NCI-H1105 treated with DMSO at 0.1 percent for 48 hours (cell line): ENCODE measurements at regions not wholly inside any gene's neighbourhood (a gene's known extent, or its start where the extent isn't known, plus 50 kb on each side); places are given as distances from the start of the nearest gene placed in this dataset.

Experiments
- DNase-seq: peaks from one replicate; lab custom pipeline; 2025; lab: John Stamatoyannopoulos, UW

DNA sequence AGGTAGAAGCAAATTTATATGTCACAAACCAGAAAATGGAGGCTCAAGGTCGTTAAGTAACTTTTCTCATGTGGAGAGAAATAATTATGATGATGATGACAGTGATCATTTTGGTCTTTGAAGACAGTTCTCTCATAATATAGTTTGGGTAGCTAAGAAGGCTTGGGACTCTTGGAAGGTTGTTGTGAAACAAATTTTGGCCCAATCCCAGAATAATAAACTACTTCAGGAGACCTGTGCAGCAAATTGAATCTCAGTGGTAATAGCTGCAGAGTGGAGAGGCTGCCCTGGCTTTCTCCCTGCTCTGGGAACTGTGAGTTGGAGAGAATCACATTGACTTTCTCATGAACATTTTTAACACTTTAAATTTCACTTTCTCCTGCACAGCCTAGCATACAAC lies 217.2 kb upstream of the BOD1L1 start:
- no peak for DNase-seq

DNA sequence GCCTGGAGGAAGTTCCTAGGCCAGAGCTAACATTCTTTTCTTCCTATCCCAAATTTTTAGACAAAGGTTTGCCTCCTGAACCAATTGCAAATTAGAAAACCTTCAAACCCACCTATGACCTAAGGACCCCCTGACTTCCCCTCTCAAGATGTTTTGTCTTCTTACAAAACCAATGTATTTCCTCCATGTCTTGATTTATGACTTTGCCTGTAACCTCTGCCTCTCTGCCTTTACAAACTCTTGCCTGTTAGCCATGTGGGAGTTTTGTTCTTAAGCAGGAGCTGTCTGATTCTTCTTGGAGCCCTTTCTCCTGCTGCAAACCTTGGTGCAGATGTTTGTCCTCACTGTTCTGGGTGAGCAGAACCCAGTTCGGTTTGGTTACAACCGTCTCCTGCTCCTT lies 222.3 kb upstream of the BOD1L1 start:
- DNase-seq, result no peak

DNA sequence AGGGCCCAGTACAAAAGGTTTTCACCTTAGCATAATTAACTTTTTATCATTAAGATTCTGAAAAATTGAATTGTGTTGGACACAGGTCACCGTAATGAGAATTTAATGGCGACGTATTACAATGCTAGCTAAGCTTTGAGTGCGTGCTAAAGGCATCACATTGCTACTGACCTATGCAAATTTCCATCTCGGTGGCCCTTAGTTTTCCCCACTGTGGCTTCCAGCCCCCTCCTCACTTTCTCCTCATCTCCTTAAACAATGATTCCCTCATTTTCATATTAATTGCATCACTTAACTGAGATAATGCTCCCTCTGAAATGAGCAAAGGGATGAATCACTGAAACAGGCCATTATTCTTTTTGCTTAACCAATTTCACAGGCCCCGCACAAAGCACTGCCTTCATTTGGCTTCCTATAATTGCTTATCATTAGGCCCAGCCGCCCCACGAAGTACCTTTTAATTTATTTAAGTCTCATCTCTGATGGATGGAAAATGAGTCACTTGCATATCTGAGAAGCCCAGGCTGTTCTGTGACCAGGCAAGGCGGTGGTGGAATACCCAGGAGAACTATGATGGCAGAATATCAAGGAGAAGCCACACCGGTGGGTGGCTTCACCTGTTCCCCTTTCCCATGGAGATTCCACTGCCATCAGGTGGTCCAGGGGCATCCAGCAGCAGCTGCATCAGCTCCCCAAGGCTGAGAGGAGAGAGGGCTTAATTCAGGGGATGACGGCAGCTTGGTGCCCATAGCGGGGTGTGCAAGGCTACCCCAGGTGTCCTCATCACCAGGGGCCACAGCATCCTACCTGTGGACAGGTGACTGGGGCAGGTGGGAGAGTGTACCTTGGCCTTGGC lies 223.8 kb upstream of the BOD1L1 start:
- DNase-seq, result no peak

DNA sequence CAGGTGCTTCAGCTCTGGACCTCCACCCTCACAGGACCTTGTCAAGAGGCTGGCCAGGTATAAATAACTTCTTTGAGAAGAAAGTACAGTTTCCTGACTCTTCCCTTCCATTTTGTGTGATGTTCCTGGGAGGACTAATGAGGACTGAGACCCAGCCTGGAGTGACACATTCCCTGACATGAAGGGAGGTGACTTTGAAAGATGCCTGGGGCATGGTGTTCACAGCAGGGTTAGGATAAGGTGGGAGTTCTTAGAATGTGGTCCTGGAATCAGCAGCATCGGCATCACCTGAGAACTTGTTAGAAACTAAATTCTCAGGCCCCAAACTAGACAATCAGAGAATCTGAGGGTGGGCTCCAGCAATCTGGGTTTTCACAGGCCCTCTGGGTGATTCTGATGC lies 224.9 kb upstream of the BOD1L1 start:
- no peak for DNase-seq

DNA sequence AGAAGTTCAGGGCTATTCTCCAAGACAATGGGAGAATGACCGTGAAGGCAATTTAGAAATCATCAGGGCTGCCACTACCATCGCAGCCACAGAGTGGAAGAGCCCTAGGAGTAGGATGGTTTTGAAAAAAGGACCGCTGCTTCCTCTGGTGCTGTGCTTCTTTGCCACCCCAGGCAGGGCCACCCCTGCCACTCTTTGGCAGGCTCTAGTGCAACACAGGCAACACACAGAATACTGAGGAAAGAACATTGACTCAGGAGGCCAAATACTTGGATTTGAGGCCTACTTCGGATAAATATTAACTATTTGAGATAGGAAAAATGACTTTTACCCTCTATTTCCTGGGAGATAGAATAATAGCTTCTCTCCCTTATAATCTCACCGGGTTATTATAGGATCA lies 228.9 kb upstream of the BOD1L1 start:
- no peak for DNase-seq

DNA sequence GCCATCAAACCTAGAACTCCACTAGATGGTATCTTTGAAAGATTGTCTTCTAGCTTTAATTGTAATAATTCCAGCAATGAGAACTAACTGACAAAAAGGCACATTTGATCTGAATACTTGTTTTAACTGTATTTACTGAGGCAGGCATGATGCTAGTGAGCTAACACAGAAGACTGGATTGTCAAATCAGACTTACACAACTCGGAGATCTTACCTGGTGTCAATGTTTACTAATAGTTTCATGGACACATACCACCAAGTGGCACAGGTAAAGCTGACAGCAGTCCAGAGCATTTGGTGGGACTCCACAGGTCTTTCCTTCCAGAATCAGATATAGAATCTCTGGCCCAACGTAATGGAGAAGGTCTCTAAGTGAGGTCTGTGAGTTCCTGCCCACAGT lies 229.9 kb upstream of the BOD1L1 start:
- no peak for DNase-seq

DNA sequence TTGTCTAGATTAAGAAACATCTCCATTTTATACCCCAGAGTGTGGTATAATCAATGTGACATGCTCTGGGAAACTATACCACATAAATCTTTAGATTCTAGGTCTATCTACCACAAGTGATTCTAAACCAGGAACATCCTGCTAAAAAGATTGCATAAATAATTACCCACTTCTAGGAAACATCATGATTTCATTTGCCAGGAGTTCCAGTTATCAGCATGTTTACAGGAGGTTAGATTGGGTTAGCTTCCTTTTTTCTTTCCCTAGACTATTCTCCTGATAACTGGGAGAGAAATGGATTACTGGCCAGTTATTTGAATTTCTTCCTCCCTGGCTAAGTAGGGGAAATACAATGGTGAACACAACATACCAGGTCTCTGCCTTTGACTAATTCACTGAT lies 230.3 kb upstream of the BOD1L1 start:
- DNase-seq, result no peak

DNA sequence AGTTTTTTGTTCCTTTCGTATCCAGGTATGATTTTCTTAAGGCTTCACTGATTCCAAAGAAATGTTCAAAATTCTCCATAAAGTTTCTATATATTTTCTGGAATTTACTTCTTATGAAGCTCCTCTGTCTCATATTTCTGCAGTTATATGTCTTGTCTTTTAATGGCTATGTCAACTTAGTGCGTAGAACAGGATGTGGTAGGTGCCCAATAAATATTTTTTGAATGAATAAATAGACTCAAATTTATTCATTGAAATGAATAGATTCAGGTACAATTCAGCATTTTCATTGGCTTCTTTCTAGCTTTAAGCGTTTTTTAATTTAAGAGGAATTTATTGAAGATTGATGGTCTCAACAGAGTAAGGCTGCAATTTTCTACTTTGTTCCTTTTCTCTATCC lies 231.9 kb upstream of the BOD1L1 start:
- no peak for DNase-seq

DNA sequence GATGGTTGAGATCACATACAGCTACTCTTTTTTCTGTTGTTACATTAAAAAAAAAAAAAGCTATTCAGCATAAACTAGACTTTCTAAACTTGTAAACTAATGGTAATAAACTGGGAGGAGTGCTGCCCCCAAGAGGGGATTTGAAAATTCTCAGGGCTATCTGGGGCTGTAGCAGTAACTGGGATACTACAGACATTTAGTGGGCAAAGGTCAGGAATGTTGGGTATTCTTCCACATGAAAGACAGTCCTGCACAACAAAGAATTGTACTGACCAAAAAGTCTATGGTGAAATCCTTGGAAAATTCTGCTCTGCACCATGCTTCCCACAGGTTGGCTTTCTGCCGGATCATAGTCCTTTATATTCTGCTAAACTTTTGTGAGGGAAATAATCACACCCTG lies 232.6 kb upstream of the BOD1L1 start:
- DNase-seq, result no peak

DNA sequence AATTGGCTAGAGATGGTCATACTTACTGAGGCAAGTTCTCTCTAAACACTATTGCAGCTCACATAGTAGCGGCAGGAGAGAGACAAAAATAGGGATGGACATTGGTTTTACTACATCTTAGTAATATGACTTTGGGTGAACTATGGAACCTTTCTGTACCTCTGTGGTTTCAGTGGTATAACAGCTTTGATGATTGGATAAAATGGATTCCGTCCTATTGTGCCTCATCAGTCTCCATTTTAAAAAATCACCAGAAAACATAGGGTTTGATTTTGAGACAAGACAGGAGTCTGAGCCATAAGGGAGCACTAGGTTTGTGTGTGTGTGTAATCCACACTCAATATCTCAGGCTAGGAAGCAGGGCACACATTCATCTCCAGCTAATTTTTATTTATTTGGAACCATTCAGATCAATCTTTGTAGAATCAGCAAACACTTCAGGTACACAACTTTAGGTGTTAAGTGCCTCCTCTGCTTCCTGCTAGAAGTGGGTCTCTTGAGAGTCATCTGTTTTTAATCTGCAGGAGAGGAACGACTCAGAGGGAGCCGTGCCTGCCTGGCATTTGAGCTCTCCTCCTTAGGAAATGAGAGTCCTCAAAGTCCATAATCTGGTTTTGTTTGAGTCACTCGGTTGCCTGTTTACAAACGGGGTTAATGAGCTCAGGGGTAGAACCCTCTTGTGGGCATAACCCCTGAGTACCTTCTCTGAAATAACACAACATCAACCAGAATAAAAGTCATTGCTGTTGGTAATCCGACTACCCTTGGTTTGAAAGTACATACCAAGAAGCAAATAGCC lies 238.5 kb upstream of the BOD1L1 start:
- DNase-seq, result no peak

DNA sequence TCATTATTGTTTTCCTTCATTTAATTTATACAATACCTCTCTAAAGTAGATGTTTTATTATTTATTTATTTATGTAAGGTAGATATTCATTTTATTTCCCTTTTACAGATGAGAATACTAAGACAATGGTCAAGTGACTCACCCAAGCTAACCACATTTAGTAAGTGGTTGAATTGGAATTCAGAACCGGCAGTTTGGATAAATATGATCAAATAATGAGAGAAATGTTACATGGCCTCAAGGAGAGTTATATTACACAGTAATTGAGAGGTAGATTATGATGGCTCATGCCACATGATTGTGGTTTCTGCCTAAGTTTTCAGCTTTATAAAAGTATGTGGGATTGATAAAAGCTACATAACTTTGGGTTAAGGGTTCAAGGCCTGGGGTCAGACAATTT lies 239.4 kb upstream of the BOD1L1 start:
- DNase-seq, result no peak

DNA sequence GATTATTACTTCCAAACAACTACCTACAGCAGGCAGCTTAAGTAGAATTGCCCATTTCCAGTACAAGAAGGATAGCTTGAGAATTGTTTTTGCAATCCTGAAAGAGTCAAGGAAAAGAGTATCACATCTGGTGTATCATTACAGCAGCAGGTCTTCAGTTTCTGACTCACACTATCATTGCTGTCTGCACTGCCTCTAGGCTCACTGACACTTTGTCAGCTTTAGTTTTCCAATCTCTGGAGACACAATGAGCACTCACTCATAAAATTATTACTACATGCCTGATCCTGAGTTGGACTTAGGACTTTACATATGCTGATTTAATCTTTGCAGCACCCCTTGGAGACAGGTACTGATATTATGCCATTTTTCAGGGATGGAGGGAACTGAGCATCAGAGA lies 244.6 kb upstream of the BOD1L1 start:
- no peak for DNase-seq

DNA sequence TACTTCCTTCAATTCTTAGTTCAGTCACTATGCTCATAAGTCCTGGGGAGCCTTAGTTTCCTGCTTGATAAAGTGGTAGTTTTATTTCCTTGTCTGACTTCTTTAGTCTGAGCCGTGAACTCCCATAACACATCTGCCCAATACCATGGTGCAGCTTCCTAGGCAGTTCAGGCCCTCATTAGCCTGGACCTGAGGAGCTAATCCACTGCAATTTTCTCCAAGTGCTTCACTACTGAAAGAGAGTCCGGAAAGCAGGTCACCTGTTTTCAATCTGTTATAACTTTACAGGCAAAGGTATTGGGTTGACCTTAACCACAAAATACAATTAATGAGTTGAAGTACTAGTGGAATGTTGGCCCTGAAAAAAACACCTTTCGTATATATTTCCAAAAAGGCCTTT lies 245.4 kb upstream of the BOD1L1 start:
- no peak for DNase-seq

DNA sequence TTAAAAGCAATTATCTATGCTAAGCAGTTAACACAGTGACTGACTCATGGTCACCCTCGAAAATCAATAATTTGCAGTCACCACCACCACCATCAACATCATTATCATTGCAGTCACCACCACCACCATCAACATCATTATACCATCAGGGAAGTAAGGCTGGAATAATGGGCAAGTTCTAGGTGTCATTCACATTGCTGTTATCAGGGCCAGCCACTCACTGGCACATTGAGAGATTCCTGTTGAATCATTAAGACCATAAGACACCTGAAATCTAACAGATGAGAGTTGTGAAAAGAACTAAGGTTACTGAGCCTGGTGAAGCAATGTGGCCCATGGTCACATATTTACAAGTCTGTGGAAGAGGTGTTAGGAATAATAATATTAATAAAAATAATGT lies 247.7 kb upstream of the BOD1L1 start:
- DNase-seq, result no peak

DNA sequence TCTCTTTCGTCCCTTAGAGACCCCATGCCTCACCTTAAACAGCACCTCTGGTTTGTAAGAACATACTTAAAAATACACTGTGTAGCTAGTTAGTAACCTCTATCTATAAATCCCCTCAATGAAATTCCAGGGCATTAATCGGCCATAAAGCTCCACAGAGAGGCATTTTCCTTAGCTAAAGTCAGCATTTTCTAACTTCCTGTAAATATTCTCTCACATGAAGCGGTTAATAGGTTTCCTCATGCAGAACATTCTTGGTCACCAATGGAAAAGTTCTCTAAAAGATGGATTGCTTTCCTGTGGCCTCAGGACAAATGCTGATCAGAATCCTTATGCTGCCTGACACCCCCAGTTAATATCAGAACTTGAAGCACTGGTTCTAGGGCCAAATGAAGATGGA lies 248.6 kb upstream of the BOD1L1 start:
- no peak for DNase-seq

DNA sequence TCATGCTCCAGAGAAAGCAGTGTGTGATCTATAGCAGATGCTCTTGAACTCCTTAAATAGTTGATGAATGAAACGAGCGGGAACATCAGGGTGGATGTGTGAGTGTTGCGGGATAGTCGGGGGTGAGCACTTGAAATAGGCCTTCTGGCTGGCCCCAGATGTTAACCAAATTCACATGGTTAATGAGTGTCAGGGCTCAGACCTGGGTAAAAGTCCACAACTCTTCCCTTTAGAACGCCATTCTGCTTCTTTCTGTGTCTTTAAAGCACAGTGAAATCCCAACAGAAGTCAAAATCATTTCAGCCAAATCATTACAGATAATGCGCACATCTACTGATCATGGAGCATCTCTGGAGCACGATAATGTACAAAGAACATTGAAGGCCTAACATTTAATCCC lies 249.4 kb upstream of the BOD1L1 start:
- DNase-seq, result no peak

DNA sequence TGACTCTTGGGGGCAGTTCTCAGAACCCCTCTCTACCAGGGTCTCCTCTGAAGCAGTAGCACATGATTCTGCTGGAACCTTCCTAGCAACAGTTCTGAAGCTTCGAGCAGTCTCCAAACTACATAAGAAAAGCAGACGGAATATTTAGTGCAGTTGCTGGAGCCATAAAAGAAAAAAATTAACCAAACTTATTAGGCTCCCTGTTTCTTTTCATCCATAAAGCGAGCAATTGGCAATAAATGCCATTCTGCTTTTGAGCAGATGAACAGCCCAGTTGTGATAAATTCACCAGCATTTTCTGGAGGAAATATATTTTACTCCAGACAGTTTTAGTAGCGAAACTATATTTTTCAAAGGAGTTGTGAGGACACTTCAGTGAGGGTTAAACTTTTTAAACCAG lies 250.1 kb upstream of the BOD1L1 start:
- DNase-seq, result no peak

DNA sequence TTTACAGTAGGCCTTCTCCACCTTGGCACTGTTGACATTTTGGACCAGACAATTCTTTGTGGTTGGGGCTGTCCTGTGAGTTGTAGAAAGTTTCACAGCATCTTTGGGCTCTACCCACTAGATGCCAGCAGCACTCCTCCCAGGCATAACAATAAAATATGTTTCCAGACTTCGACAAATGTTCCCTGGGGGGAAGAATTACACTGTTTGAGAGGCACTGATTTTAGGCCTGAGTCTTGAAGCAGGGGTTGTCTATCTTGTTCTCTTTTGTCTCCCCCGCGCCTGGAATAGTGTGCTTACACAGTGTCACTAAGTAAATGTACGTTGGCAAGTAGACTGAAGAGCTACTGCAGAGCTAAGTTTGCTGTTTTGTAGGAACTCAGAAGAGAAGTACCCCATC lies 254.4 kb upstream of the BOD1L1 start:
- DNase-seq, result no peak

DNA sequence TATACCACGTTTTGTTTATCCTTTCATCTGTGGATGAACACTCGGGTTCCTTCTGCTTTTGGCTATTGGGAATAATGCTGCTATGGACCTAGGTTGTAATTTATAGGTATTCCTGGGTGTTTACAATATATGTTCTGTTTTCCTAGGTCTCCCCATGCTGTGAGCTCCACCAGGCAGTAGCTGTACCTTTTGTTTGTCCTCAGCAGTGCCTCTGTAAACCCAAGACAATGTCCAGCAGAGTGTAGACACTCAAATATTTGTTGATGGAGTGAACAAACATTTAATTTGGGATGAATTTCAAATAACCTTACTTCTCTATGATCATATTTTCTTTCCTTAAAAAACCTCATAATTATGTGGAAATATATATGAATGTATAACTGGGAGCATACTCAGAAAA lies 259.5 kb upstream of the BOD1L1 start:
- no peak for DNase-seq

DNA sequence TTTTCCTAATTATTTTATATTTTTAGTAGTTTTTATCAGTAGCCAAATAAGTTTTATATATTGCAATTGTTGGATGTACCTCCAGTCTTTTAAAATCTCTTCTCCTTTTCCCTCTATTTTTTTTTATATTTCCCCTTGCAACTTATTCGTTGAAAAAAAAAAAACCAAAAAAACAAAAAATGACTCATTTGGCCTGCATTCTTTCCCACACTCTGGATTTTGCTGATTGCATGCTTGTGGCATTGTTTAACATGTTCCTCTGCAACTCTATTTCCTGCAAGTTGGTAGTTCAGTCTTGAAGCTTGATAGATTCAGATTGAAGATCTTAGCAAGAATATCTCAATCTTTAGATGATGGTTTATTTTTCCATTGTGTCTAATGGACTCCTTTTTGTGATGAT lies 260.6 kb upstream of the BOD1L1 start:
- no peak for DNase-seq

DNA sequence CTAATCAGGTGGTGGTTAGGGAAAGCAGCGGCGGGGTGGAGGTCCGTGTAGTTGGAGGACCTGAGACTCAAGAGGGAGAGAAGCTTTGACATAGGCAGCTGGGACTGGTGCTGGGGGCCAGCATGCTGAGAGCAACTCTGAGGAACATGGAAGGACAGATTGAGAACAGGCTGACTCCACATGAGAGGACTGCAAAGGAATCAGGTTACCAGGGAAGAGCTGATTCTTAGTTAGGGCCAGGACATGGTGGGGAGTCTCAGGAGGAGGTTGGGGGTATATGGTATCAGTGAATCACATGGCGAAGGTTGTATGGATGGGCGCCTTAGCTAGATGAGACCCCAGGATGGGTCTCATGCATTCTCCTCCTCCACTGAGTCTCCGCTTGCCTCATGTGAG lies 264.0 kb upstream of the BOD1L1 start:
- no peak for DNase-seq

DNA sequence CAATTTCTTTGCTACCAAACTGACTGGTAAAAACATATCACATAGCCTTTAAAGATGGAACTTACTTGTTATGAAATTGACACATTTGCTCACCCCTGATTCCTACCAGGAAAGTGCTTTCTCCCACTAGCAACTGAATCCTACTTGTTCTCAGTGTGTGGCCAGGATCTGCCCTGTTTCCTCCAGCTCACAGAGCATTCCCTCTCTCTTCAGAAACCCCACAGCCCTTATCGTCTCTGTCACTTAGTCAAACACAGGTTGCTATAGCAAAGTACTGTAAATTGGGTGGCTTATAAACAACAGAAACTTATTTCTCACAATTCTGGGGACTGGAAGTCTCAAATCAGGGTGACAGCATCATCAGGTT lies 265.2 kb upstream of the BOD1L1 start:
- no peak for DNase-seq

DNA sequence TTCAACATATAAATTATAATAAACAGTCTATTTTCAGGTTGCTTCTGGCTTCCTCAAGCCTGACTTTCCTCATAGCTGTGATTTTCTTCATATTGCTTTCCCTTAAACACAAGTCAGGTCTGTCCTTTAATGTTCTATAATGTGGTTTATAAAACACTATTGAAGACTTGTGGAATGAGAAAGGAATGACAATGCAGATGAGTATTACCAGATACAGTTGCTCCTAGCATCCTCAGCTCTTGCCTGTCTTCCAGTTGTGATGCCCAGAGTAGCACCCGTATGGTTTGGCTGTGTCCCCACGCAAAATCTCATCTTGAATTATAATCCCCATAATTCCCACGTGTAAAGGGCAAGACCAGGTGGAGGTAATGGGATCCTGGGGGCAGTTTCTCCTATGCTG lies 265.7 kb upstream of the BOD1L1 start:
- DNase-seq, result no peak

DNA sequence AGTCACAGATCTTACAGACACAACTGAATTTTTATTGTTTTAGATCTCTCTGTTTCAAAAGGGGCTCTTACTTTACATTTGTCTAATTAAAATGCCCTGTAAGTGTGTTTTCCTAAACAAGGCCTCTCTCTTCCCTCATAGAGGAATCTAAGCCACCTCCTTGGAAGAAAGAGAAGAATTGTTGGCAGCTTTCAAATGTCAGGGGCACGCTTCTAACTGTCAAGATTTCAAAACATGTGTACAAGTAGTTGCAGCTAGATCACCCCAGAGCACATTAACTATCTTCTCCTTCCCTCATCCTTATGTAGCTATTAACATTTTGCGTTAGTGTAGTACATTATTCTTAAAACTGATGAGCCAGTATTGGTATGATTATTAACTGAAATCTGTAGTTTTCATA lies 266.5 kb upstream of the BOD1L1 start:
- no peak for DNase-seq
